HL-60 (cell line): ENCODE measurements at regions not wholly inside any gene's neighbourhood (a gene's known extent, or its start where the extent isn't known, plus 50 kb on each side); places are given as distances from the start of the nearest gene placed in this dataset.

Source experiments
- DNase-seq, 2 experiments: peaks; one replicate each; pipeline ENCODE4 v3.0.0-alpha.2; 2010 to 2020; ENCODE audit warnings: low read depth in 1 of 2, low spot score in 1 of 2
- H3K27ac ChIP-seq: fragments of 250-450 bp; sonication (Bioruptor Pico); replicated peaks from 2 replicates; pipeline ENCODE4 v1.5.1; 2020; ENCODE audit warnings: mild to moderate bottlenecking, moderate library complexity
- H3K27me3 ChIP-seq: fragments of 250-450 bp; sonication (Bioruptor Pico); 2 replicates; pipeline ENCODE4 v1.5.1; 2021; ENCODE audit warnings: mild to moderate bottlenecking, moderate library complexity; ENCODE audit not compliant: insufficient read depth, poor library complexity, severe bottlenecking
- H3K4me3 ChIP-seq: replicated peaks from 2 replicates; pipeline ENCODE4 v1.5.1; 2011; ENCODE audit warnings: mild to moderate bottlenecking, control low read depth, low read length; ENCODE audit not compliant: insufficient read depth
- GABPA ChIP-seq: IDR thresholded peaks from 2 replicates; pipeline ENCODE4 v1.6.1; 2012; ENCODE audit warnings: low read depth
- POLR2AphosphoS5 ChIP-seq: IDR thresholded peaks from 2 replicates; pipeline ENCODE4 v1.6.1; 2012; ENCODE audit warnings: low read depth
- SPI1 ChIP-seq: IDR thresholded peaks from 2 replicates; pipeline ENCODE4 v1.6.1; 2012; ENCODE audit warnings: low read depth, mild to moderate bottlenecking, borderline replicate concordance
- TF ChIP-seq, protein P1 (sequence below): IDR thresholded peaks from one replicate; pipeline ENCODE4 v1.5.1; 2011; ENCODE audit warnings: low read length, control low read depth, inconsistent platforms; ENCODE audit not compliant: insufficient read depth
- TF ChIP-seq, protein P2 (sequence below): IDR thresholded peaks from 2 replicates; pipeline ENCODE4 v1.6.1; 2012; ENCODE audit warnings: low read depth; ENCODE audit not compliant: insufficient replicate concordance

DNA sequence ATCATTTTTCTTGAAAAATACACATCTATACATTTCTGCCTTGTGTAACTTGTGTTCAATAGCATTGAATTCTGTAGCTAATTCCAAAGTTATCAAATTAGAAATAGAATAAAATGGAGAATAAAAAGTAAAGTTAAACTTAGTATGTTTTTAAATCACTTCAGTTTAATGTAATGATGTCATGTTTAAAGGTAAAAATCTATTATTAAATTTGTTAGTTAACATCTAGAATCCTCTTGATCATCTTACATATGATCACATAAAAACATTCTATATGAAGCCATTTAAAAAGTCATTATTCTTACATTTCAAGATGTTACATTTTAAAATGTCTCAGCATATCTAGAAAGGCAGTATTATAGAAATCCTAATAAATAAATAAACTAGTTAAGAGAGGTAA, 1163.2 kb downstream of the PLA2G4A start:
- no peak overlapping the region for H3K27ac ChIP-seq
- H3K27me3 ChIP-seq: no peaks in the 10 kb centered on the region
- H3K4me3 ChIP-seq: no peak overlapping the region
- no peak for DNase-seq
- no peak for TF ChIP-seq POLR2AphosphoS5
- TF ChIP-seq, protein P1, sequence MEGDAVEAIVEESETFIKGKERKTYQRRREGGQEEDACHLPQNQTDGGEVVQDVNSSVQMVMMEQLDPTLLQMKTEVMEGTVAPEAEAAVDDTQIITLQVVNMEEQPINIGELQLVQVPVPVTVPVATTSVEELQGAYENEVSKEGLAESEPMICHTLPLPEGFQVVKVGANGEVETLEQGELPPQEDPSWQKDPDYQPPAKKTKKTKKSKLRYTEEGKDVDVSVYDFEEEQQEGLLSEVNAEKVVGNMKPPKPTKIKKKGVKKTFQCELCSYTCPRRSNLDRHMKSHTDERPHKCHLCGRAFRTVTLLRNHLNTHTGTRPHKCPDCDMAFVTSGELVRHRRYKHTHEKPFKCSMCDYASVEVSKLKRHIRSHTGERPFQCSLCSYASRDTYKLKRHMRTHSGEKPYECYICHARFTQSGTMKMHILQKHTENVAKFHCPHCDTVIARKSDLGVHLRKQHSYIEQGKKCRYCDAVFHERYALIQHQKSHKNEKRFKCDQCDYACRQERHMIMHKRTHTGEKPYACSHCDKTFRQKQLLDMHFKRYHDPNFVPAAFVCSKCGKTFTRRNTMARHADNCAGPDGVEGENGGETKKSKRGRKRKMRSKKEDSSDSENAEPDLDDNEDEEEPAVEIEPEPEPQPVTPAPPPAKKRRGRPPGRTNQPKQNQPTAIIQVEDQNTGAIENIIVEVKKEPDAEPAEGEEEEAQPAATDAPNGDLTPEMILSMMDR: no peak
- no peak for TF ChIP-seq SPI1
- no peak for TF ChIP-seq GABPA
- TF ChIP-seq, protein P2, sequence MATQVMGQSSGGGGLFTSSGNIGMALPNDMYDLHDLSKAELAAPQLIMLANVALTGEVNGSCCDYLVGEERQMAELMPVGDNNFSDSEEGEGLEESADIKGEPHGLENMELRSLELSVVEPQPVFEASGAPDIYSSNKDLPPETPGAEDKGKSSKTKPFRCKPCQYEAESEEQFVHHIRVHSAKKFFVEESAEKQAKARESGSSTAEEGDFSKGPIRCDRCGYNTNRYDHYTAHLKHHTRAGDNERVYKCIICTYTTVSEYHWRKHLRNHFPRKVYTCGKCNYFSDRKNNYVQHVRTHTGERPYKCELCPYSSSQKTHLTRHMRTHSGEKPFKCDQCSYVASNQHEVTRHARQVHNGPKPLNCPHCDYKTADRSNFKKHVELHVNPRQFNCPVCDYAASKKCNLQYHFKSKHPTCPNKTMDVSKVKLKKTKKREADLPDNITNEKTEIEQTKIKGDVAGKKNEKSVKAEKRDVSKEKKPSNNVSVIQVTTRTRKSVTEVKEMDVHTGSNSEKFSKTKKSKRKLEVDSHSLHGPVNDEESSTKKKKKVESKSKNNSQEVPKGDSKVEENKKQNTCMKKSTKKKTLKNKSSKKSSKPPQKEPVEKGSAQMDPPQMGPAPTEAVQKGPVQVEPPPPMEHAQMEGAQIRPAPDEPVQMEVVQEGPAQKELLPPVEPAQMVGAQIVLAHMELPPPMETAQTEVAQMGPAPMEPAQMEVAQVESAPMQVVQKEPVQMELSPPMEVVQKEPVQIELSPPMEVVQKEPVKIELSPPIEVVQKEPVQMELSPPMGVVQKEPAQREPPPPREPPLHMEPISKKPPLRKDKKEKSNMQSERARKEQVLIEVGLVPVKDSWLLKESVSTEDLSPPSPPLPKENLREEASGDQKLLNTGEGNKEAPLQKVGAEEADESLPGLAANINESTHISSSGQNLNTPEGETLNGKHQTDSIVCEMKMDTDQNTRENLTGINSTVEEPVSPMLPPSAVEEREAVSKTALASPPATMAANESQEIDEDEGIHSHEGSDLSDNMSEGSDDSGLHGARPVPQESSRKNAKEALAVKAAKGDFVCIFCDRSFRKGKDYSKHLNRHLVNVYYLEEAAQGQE: no peak

DNA sequence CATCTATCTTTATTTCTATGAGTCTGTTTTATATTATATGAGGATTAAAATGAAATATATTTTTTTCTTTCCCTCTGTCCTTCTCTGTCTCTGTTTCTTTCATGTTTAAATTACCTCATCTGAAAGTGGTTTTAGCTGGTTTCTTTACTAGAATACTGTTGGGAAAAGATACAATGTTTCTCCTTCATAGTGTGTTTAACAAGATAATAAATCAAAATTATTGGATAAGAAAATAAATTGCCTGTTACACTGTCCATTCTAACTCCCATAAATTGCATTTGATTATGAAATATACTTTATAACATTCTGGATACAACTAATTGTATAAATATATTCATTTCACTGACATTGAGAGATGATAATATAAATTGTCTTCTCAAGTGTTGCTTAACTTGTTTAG, 1168.0 kb downstream of the PLA2G4A start:
- TF ChIP-seq POLR2AphosphoS5 (no peak), SPI1 (no peak), GABPA (no peak)
- TF ChIP-seq, protein P2: no peak
- TF ChIP-seq, protein P1: no peak
- DNase-seq: no peak
- Histone ChIP-seq H3K27me3 (no peaks in the 10 kb centered on the region), H3K27ac (no peak overlapping the region), H3K4me3 (no peak overlapping the region)

DNA sequence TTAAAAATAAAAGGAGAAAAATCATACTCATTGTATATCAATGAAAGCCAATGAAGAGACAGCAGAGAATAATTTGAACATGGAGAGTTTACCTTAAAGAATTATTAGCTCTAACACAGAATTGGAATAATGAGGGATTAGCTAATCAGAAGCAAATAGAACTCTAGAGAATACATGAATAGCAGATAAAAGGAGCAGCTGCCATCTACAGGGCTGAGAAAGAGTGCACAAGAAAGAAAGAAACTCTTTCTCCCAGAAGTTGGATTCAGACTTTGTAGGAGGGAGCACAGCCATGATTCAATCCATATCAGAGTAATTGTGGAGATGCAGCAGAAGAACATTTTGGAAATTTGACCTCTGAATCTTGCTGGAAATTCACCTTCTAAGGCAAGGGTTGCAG, 1171.2 kb downstream of the PLA2G4A start:
- Histone ChIP-seq H3K4me3 (no peak overlapping the region), H3K27me3 (no peaks in the 10 kb centered on the region), H3K27ac (no peak overlapping the region)
- TF ChIP-seq, protein P1: no peak
- TF ChIP-seq, protein P2: no peak
- no peak for TF ChIP-seq GABPA
- no peak for TF ChIP-seq SPI1
- no peak for TF ChIP-seq POLR2AphosphoS5
- no peak for DNase-seq
